ENCODE measurements at regions not wholly inside any gene's neighbourhood (a gene's known extent, or its start where the extent isn't known, plus 50 kb on each side); places are given as distances from the start of the nearest gene placed in this dataset.
A peak's percentile ranks its signal among the peaks of the same experiment; 100 is the strongest.
"Not testable (repeated sequence)": the region's sequence is repeated elsewhere in the genome, so short reads cannot be mapped to it uniquely, and the experiment has no call there.

DNA sequence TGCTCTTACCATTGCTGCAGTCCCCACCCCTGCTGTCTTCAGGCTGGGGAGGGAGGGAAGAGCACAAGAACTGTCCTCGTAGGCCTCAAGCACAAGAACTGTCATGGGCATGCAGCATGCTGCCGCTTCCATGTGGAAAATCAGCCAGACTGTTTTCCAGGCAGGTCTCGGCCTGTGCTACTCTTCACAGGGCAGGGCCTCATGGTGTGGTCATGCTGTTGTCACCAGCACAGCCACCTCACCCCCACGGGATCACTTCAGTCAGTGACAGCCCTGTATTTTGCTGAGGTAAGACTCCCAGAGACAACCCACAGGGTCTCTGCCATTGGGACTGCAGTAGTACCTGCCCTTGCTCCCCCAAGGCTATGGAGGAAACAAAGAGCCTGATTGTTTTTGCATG, 205.3 kb downstream of the NAP1L3 start:
- TF ChIP-seq YY1 (IDR thresholded peaks at IDR 0.05; ENCODE audit: insufficient read depth, insufficient read length): no peak
- TF ChIP-seq SUZ12 (IDR thresholded peaks at IDR 0.05; ENCODE audit: extremely low read depth, insufficient read depth, insufficient read length): no peak
- TF ChIP-seq ZNF274 (IDR thresholded peaks at IDR 0.05; ENCODE audit: low read depth, low read length): no peak
- no peaks in the 10 kb centered on the region for H3K4me1 ChIP-seq (ENCODE audit: insufficient read depth, insufficient read length)
- H3K4me3 ChIP-seq (ENCODE audit: insufficient read length, low read depth): no peak overlapping the region
- no peak overlapping the region for H3K9ac ChIP-seq (ENCODE audit: insufficient read length, low read depth)
- H3K9me3 ChIP-seq (ENCODE audit: insufficient read depth, low read length): no peaks in the 10 kb centered on the region
- no peaks in the 10 kb centered on the region for H3K27me3 ChIP-seq (ENCODE audit: insufficient read depth, insufficient read length)
- no peak for DNase-seq (ENCODE audit: low read depth, low spot score)
- no peaks in the 10 kb centered on the region for H3K36me3 ChIP-seq (ENCODE audit: insufficient read depth, insufficient read length, low read length)

DNA sequence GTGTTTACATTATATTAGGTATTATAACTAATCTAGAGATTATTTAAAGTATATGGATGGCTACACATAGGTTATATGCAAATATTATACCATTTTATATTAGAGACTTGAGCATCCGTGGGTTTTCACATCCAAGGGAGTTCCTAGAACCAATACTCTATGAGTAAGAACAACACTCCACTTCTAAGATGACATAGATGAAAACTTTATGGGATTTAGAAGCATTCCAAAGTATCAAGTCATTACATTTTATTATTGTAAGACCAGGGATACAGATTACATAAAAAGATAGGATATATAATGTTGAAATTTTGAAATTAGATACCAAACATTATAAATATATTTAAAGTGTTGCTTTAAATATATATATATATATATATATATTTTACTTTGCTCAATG, 207.0 kb downstream of the NAP1L3 start:
- Histone ChIP-seq H3K36me3 (ENCODE audit: insufficient read depth, insufficient read length, low read length) (no peaks in the 10 kb centered on the region), H3K9me3 (ENCODE audit: insufficient read depth, low read length) (no peaks in the 10 kb centered on the region), H3K9ac (ENCODE audit: insufficient read length, low read depth) (no peak overlapping the region), H3K4me3 (ENCODE audit: insufficient read length, low read depth) (no peak overlapping the region), H3K27me3 (ENCODE audit: insufficient read depth, insufficient read length) (no peaks in the 10 kb centered on the region), H3K4me1 (ENCODE audit: insufficient read depth, insufficient read length) (no peaks in the 10 kb centered on the region)
- no peak for DNase-seq (ENCODE audit: low read depth, low spot score)
- TF ChIP-seq YY1 (IDR thresholded peaks at IDR 0.05; ENCODE audit: insufficient read depth, insufficient read length) (no peak), SUZ12 (IDR thresholded peaks at IDR 0.05; ENCODE audit: extremely low read depth, insufficient read depth, insufficient read length) (no peak), ZNF274 (IDR thresholded peaks at IDR 0.05; ENCODE audit: low read depth, low read length) (no peak)

DNA sequence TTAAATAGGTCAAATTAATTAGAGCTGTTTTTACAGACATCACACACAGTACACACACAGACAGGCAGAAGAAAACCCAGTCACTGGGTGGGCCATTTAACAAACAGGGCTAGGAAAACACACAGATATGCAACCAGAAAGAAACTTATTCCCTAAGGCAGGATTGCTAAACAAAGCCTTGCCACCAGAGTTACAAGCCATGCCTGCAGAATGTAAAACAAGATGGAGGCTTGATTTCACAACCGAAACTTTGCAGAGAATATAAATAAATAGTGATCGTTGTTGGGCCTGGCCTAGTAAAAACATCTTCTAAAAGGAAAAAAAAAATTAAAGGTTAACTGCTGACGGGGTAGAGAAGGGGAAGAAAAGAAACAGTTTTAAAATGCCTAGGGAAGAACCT, 212.3 kb downstream of the NAP1L3 start:
- no peak for DNase-seq (ENCODE audit: low read depth, low spot score)
- 0 out of 2 replicates have a peak, but pooled peaks cover under 1% of the 10 kb centered on the region for H3K9me3 ChIP-seq (ENCODE audit: insufficient read depth, low read length)

DNA sequence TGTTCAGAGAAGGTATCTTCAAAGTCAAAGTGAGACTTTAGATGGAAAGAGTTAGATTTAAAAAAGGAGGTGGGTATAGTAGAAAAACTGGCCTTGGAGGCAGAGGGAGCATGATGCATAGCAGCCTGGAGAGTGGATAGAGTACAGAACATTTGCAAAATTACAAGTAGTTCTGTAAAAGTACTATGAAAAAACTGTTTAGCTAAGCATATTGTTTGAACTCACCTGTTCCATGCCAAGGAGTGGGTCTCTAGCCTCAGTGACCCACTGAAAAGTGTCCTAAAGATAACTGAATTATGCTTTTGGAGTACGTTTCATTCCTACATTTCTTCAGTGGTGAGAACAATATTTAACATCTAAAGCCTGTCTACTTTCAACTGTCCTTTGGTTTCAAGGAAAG, 218.9 kb downstream of the NAP1L3 start:
- Histone ChIP-seq H3K4me3 (ENCODE audit: insufficient read length, low read depth) (no peak overlapping the region), H3K27me3 (ENCODE audit: insufficient read depth, insufficient read length) (no peaks in the 10 kb centered on the region), H3K9ac (ENCODE audit: insufficient read length, low read depth) (no peak overlapping the region), H3K4me1 (ENCODE audit: insufficient read depth, insufficient read length) (no peaks in the 10 kb centered on the region), H3K9me3 (ENCODE audit: insufficient read depth, low read length) (peaks cover 3% of the 10 kb centered on the region; the same call in 1 of the 2 replicates), H3K36me3 (ENCODE audit: insufficient read depth, insufficient read length, low read length) (no peaks in the 10 kb centered on the region)
- no peak for DNase-seq (ENCODE audit: low read depth, low spot score)
- no peak for TF ChIP-seq ZNF274 (IDR thresholded peaks at IDR 0.05; ENCODE audit: low read depth, low read length)
- no peak for TF ChIP-seq SUZ12 (IDR thresholded peaks at IDR 0.05; ENCODE audit: extremely low read depth, insufficient read depth, insufficient read length)
- TF ChIP-seq YY1 (IDR thresholded peaks at IDR 0.05; ENCODE audit: insufficient read depth, insufficient read length): no peak

More for the DNA sequence above, 212.3 kb downstream of the NAP1L3 start:
- H3K27me3 ChIP-seq (ENCODE audit: insufficient read depth, insufficient read length): no peaks in the 10 kb centered on the region
- H3K4me3 ChIP-seq (ENCODE audit: insufficient read length, low read depth): no peak overlapping the region
- no peaks in the 10 kb centered on the region for H3K4me1 ChIP-seq (ENCODE audit: insufficient read depth, insufficient read length)
- H3K36me3 ChIP-seq (ENCODE audit: insufficient read depth, insufficient read length, low read length): no peaks in the 10 kb centered on the region
- no peak for TF ChIP-seq SUZ12 (IDR thresholded peaks at IDR 0.05; ENCODE audit: extremely low read depth, insufficient read depth, insufficient read length)
- TF ChIP-seq YY1 (IDR thresholded peaks at IDR 0.05; ENCODE audit: insufficient read depth, insufficient read length): no peak
- TF ChIP-seq ZNF274 (IDR thresholded peaks at IDR 0.05; ENCODE audit: low read depth, low read length): no peak
- H3K9ac ChIP-seq (ENCODE audit: insufficient read length, low read depth): no peak overlapping the region

DNA sequence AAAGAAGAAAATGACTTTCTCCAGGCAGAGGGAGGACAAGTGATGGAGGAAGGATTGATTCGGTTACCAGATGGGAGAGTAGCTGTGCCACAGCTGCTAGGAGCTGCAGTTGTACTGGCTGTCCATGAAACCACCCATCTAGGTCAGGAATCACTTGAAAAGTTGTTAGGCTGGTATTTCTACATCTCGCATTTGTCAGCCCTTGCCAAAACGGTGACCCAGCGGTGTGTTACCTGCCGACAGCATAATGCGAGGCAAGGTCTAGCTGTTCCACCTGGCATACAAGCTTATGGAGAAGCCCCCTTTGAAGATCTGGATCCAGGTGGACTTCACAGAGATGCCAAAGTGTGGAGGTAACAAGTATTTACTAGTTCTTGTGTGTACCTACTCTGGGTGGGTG, 238.7 kb downstream of the NAP1L3 start:
- not testable (repeated sequence) for H3K9ac ChIP-seq (ENCODE audit: insufficient read length, low read depth); H3K4me3 ChIP-seq (ENCODE audit: insufficient read length, low read depth); H3K27me3 ChIP-seq (ENCODE audit: insufficient read depth, insufficient read length); DNase-seq (ENCODE audit: low read depth, low spot score); H3K4me1 ChIP-seq (ENCODE audit: insufficient read depth, insufficient read length); H3K9me3 ChIP-seq (ENCODE audit: insufficient read depth, low read length); H3K36me3 ChIP-seq (ENCODE audit: insufficient read depth, insufficient read length, low read length)

DNA sequence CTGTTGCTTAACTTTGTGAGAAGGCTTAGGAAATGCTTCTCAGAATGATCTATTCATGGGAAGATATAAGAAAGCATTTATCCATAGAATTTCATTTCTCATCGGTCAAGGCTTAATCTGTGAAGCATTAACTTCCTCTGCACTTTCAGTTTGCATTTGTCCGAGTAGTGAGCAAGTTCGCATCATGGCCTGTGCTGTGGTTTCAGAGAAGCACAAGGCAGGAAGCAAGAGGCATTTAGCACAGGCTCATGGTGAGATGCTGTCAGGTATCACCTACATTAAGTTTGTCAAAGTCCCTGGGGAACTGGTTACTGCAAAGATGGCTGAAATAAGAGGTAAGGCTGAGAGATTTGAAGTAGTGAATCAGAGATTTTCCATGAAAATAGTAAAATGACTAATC, 244.9 kb downstream of the NAP1L3 start:
- Histone ChIP-seq H3K27me3 (ENCODE audit: insufficient read depth, insufficient read length) (no peaks in the 10 kb centered on the region), H3K9ac (ENCODE audit: insufficient read length, low read depth) (no peak overlapping the region), H3K4me3 (ENCODE audit: insufficient read length, low read depth) (no peak overlapping the region), H3K4me1 (ENCODE audit: insufficient read depth, insufficient read length) (no peaks in the 10 kb centered on the region), H3K9me3 (ENCODE audit: insufficient read depth, low read length) (no peaks in the 10 kb centered on the region), H3K36me3 (ENCODE audit: insufficient read depth, insufficient read length, low read length) (no peaks in the 10 kb centered on the region)
- no peak for DNase-seq (ENCODE audit: low read depth, low spot score)
- TF ChIP-seq SUZ12 (IDR thresholded peaks at IDR 0.05; ENCODE audit: extremely low read depth, insufficient read depth, insufficient read length) (no peak), ZNF274 (IDR thresholded peaks at IDR 0.05; ENCODE audit: low read depth, low read length) (no peak), YY1 (IDR thresholded peaks at IDR 0.05; ENCODE audit: insufficient read depth, insufficient read length) (no peak)

DNA sequence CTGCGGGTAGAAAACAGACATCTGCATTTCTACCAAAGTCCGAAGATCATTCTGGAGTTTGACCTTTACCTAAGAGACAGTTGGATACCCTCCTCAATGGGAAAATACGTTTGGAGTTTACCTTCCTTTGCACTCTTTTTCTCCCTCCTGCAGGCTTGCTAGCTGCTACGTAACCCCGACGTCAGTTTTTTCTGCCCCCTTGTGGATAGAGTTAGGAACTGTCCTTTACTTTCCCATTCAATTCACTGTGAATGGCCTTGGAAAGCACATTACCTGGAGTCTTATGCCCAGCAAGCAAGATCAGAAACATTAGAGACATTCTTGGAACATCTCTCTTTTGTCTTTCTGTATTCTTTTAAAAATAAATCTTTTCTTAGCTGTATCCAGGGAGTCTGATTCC, 250.7 kb downstream of the NAP1L3 start:
- H3K4me1 ChIP-seq (ENCODE audit: insufficient read depth, insufficient read length): no peaks in the 10 kb centered on the region
- DNase-seq (ENCODE audit: low read depth, low spot score): peak; percentile 22
- no peaks in the 10 kb centered on the region for H3K36me3 ChIP-seq (ENCODE audit: insufficient read depth, insufficient read length, low read length)
- no peak overlapping the region for H3K9ac ChIP-seq (ENCODE audit: insufficient read length, low read depth)
- no peaks in the 10 kb centered on the region for H3K27me3 ChIP-seq (ENCODE audit: insufficient read depth, insufficient read length)
- no peak for TF ChIP-seq SUZ12 (IDR thresholded peaks at IDR 0.05; ENCODE audit: extremely low read depth, insufficient read depth, insufficient read length)
- no peak for TF ChIP-seq ZNF274 (IDR thresholded peaks at IDR 0.05; ENCODE audit: low read depth, low read length)
- TF ChIP-seq YY1 (IDR thresholded peaks at IDR 0.05; ENCODE audit: insufficient read depth, insufficient read length): no peak
- H3K9me3 ChIP-seq (ENCODE audit: insufficient read depth, low read length): no peaks in the 10 kb centered on the region
- no peak overlapping the region for H3K4me3 ChIP-seq (ENCODE audit: insufficient read length, low read depth)

DNA sequence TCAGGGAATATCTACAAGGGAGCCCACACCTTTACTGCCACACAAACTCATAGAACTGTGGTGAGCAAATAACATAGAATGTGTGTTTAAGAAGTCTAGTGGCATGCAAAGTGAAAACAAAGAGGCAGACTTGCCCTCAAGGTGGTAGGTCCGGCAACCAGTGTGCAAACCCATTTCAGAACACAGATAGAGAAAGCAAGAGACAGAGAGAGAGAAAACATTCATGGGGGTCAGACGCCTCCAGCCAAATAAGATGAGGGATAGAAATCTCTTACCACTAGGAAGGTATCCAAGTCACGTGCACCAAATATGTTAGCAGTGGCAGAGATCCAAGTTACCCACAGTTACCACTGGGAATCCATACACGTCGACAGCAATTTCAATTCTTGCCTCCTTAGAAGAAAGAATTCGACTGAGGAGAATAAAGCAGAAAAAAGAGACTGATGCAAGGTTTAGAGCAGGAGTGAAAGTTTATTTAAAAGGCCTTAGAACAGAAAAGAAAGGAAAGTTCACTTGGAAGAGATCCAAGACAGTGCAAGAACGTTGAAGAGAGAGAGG, 252.8 kb downstream of the NAP1L3 start:
- Histone ChIP-seq H3K27me3 (ENCODE audit: insufficient read depth, insufficient read length) (no peaks in the 10 kb centered on the region), H3K9me3 (ENCODE audit: insufficient read depth, low read length) (no peaks in the 10 kb centered on the region), H3K4me3 (ENCODE audit: insufficient read length, low read depth) (no peak overlapping the region), H3K4me1 (ENCODE audit: insufficient read depth, insufficient read length) (no peaks in the 10 kb centered on the region), H3K36me3 (ENCODE audit: insufficient read depth, insufficient read length, low read length) (no peaks in the 10 kb centered on the region), H3K9ac (ENCODE audit: insufficient read length, low read depth) (no peak overlapping the region)
- DNase-seq (ENCODE audit: low read depth, low spot score): no peak
- TF ChIP-seq ZNF274 (IDR thresholded peaks at IDR 0.05; ENCODE audit: low read depth, low read length) (no peak), SUZ12 (IDR thresholded peaks at IDR 0.05; ENCODE audit: extremely low read depth, insufficient read depth, insufficient read length) (no peak), YY1 (IDR thresholded peaks at IDR 0.05; ENCODE audit: insufficient read depth, insufficient read length) (no peak)
